Endothelial cell of umbilical vein (primary cell): ENCODE measurements at regions not wholly inside any gene's neighbourhood (a gene's known extent, or its start where the extent isn't known, plus 50 kb on each side); places are given as distances from the start of the nearest gene placed in this dataset.

Experiments
- BruUV-seq: library from RNA; stranded (reverse); fragments of 400-500 nt; replicated peaks from 2 replicates; lab custom pipeline; 2021; lab: Mats Ljungman, UMichigan
- CTCF ChIA-PET: fragments of 300-600, 350-600 bp; sonication (Branson Sonifier 250); formaldehyde crosslinking; loops from one replicate; lab custom pipeline; 2021; ENCODE audit warnings: antibody characterized with exemption, inconsistent platforms; lab: Charles Lee
- POLR2A ChIA-PET: fragments of 300-600, 350-600 bp; sonication (Branson Sonifier 250); formaldehyde crosslinking; loops from one replicate; lab custom pipeline; 2021; ENCODE audit warnings: antibody characterized with exemption, inconsistent platforms; lab: Charles Lee
- DNase-seq: peaks from one replicate; pipeline ENCODE4 v3.0.0-alpha.2; 2011; ENCODE audit warnings: low read depth, low spot score
- FAIRE-seq: peaks from 2 replicates; lab custom pipeline; 2011; peaks lifted over from hg19 to GRCh38; lab: Jason Lieb, UNC
- H2AFZ ChIP-seq: 2 replicates; pipeline ENCODE4 v1.6.0; 2012; ENCODE audit warnings: low read depth, low read length, control low read depth, inconsistent platforms
- H3K27ac ChIP-seq: 2 replicates; pipeline ENCODE4 v1.5.1; 2011; ENCODE audit warnings: low read depth, mild to moderate bottlenecking, control low read depth, low read length, moderate library complexity; ENCODE audit not compliant: insufficient read depth
- H3K27me3 ChIP-seq, 2 experiments: 2 replicates each; pipeline versions ENCODE4 v1.6.0 to v1.6.1; 2011; ENCODE audit warnings: low read length in 2 of 2, mixed read lengths in 1 of 2; ENCODE audit not compliant: control insufficient read depth in 2 of 2, insufficient read depth in 2 of 2
- H3K36me3 ChIP-seq, 2 experiments: 2 replicates in 1 of 2; 3 replicates in 1 of 2; pipeline ENCODE4 v1.5.1; 2011; ENCODE audit warnings: low read length in 2 of 2, mild to moderate bottlenecking in 1 of 2, moderate library complexity in 1 of 2; ENCODE audit not compliant: control insufficient read depth in 2 of 2, insufficient read depth in 2 of 2; ENCODE audit errors: extremely low read depth in 1 of 2
- H3K4me1 ChIP-seq: 3 replicates; pipeline ENCODE4 v1.5.1; 2011; ENCODE audit warnings: mild to moderate bottlenecking, low read length; ENCODE audit not compliant: control insufficient read depth, insufficient read depth; ENCODE audit errors: extremely low read depth
- H3K4me2 ChIP-seq: 2 replicates; pipeline ENCODE4 v1.6.1; 2011; ENCODE audit warnings: low read length, control low read depth, mixed read lengths; ENCODE audit not compliant: insufficient read depth
- H3K4me3 ChIP-seq, 3 experiments: fragments of 200-600 bp in 1 of 3; sonication (generic), shearing (Covaris generic) in 1 of 3; replicated peaks in 1 of 3; 2 replicates each; pipeline ENCODE4 v1.5.1; 2011 to 2016; ENCODE audit warnings: control low read depth in 3 of 3, low read length in 3 of 3, mild to moderate bottlenecking in 2 of 3, inconsistent platforms in 1 of 3, low read depth in 1 of 3, moderate library complexity in 1 of 3; ENCODE audit not compliant: insufficient read depth in 1 of 3
- H3K79me2 ChIP-seq: 2 replicates; pipeline ENCODE4 v1.6.0; 2012; ENCODE audit warnings: low read length, inconsistent platforms; ENCODE audit not compliant: control insufficient read depth, insufficient read depth
- H3K9ac ChIP-seq: replicated peaks from 2 replicates; pipeline ENCODE3; 2011; ENCODE audit warnings: low read length, control low read depth; ENCODE audit not compliant: insufficient read depth; ENCODE audit errors: extremely low read depth
- H3K9me1 ChIP-seq: replicated peaks from 3 replicates; pipeline ENCODE4 v1.6.0; 2011; ENCODE audit warnings: mild to moderate bottlenecking, low read length; ENCODE audit not compliant: control insufficient read depth, insufficient read depth; ENCODE audit errors: extremely low read depth
- H3K9me3 ChIP-seq: replicated peaks from 2 replicates; pipeline ENCODE4 v1.5.1; 2012; ENCODE audit warnings: low read length, inconsistent platforms; ENCODE audit not compliant: control insufficient read depth, insufficient read depth
- H4K20me1 ChIP-seq: replicated peaks from 2 replicates; pipeline ENCODE3; 2011; ENCODE audit warnings: mild to moderate bottlenecking, low read length; ENCODE audit not compliant: control insufficient read depth, insufficient read depth; ENCODE audit errors: extremely low read depth
- CTCF ChIP-seq, 2 donors: IDR thresholded peaks; 1 replicate in 1 of 2; 2 replicates in 1 of 2; pipeline ENCODE4 v1.5.1; 2011; ENCODE audit warnings: low read length in 2 of 2, mild to moderate bottlenecking in 2 of 2, moderate library complexity in 2 of 2, control low read depth in 1 of 2, inconsistent platforms in 1 of 2, low read depth in 1 of 2; ENCODE audit not compliant: insufficient read depth in 1 of 2; ENCODE audit errors: extremely low read depth in 1 of 2
- EZH2 ChIP-seq: IDR thresholded peaks from 2 replicates; pipeline ENCODE4 v1.6.1; 2012; ENCODE audit warnings: borderline replicate concordance, low read depth, mild to moderate bottlenecking, moderate library complexity, low read length, inconsistent platforms; ENCODE audit not compliant: severe bottlenecking
- FOS ChIP-seq: IDR thresholded peaks from 2 replicates; pipeline ENCODE4 v1.6.1; 2011; ENCODE audit warnings: mild to moderate bottlenecking, low read length, moderate library complexity, borderline replicate concordance; ENCODE audit not compliant: insufficient read depth
- GATA2 ChIP-seq: IDR thresholded peaks from 2 replicates; pipeline ENCODE4 v1.7.0; 2011; ENCODE audit warnings: low read depth, mild to moderate bottlenecking, moderate library complexity, mixed read lengths, low read length; ENCODE audit not compliant: insufficient read length, insufficient read depth
- JUN ChIP-seq: IDR thresholded peaks from 2 replicates; pipeline ENCODE4 v1.6.1; 2011; ENCODE audit warnings: borderline replicate concordance, low read depth; ENCODE audit not compliant: insufficient read length, insufficient read depth
- MAX ChIP-seq: IDR thresholded peaks from 2 replicates; pipeline ENCODE4 v1.6.1; 2011; ENCODE audit not compliant: insufficient read depth, insufficient read length
- MYC ChIP-seq: IDR thresholded peaks from one replicate; pipeline ENCODE4 v1.6.1; 2011; ENCODE audit warnings: mild to moderate bottlenecking, low read depth, low read length
- POLR2A ChIP-seq: IDR thresholded peaks from 2 replicates; pipeline ENCODE4 v1.6.1; 2012; ENCODE audit warnings: low read depth, mild to moderate bottlenecking, control low read depth, low read length
- POLR2AphosphoS5 ChIP-seq: IDR thresholded peaks from 2 replicates; pipeline ENCODE4 v1.6.1; 2012; ENCODE audit warnings: low read depth, mild to moderate bottlenecking, control low read depth, low read length, moderate library complexity; ENCODE audit not compliant: insufficient read depth
- dilution Hi-C: fragments of 300-500 bp; cut with MboI; formaldehyde crosslinking; loops from one replicate; pipeline ENCODE4 v1.15.0; 2019; ENCODE audit warnings: low sequenced_read_pairs; ENCODE audit not compliant: extremely low pct_ligation_motif_present
- intact Hi-C: fragments of 100-400 bp; cut with micrococcal nuclease; formaldehyde crosslinking; loops from one replicate; pipeline ENCODE4 v1.10.0; 2022

- Histone ChIP-seq H3K9ac (no peak overlapping the region), H3K9me1 (no peaks in the 10 kb centered on the region), H3K79me2 (no peaks in the 10 kb centered on the region), H3K4me1 (no peaks in the 10 kb centered on the region), H3K9me3 (no peaks in the 10 kb centered on the region), H3K27me3 (no peaks in the 10 kb centered on the region), H3K27ac (no peak overlapping the region), H2AFZ (no peak overlapping the region), H3K4me2 (no peak overlapping the region), H3K4me3 (no peak overlapping the region), H3K36me3 (no peaks in the 10 kb centered on the region), H4K20me1 (no peaks in the 10 kb centered on the region)
- ChIA-PET POLR2A (no interaction called here), CTCF (no interaction called here)
- dilution Hi-C loops: no loop called here
- BruUV-seq: no TSS peak
- TF ChIP-seq EZH2 (no peak), GATA2 (no peak), MAX (no peak), MYC (no peak)
- FAIRE-seq (no peak), DNase-seq (no peak)
- intact Hi-C loops: no loop called here
Measured at GRCh38 chr4:81954271-81954670, 419.5 kb downstream of the HNRNPD start.

GRCh38 chr4:81951891-81952455, 421.8 kb downstream of the HNRNPD start:
- dilution Hi-C loops (no loop called here), intact Hi-C loops (no loop called here)
- Histone ChIP-seq H3K9me3 (no peaks in the 10 kb centered on the region), H3K9me1 (no peaks in the 10 kb centered on the region), H3K4me2 (no peak overlapping the region), H4K20me1 (no peaks in the 10 kb centered on the region), H3K79me2 (no peaks in the 10 kb centered on the region), H3K27me3 (no peaks in the 10 kb centered on the region), H2AFZ (no peak overlapping the region), H3K4me1 (no peaks in the 10 kb centered on the region), H3K36me3 (no peaks in the 10 kb centered on the region), H3K27ac (no peak overlapping the region), H3K4me3 (no peak overlapping the region), H3K9ac (no peak overlapping the region)
- ChIA-PET POLR2A (no interaction called here), CTCF (interaction anchor here (1.2 kb wide), 1 partner anchor 39 kb away, joined by 3 read pairs; no protein-coding TSS in a partner anchor)
- DNase-seq (no peak), FAIRE-seq (no peak)
- TF ChIP-seq GATA2 (no peak), JUN (no peak), POLR2AphosphoS5 (no peak), EZH2 (no peak), MAX (no peak), POLR2A (no peak), CTCF (IDR thresholded peaks at IDR 0.05; ENCODE audit: extremely low read depth in 1 of 2, insufficient read depth in 1 of 2, low read depth in 1 of 2, low read length in 2 of 2) (no peak), FOS (no peak), MYC (no peak)
- BruUV-seq: no TSS peak
